ENCODE measurements at regions not wholly inside any gene's neighbourhood (a gene's known extent, or its start where the extent isn't known, plus 50 kb on each side); places are given as distances from the start of the nearest gene placed in this dataset.

GRCh38 chr12:89166121-89166520 lies 186.2 kb downstream of the DUSP6 start:
- no peaks in the 10 kb centered on the region for H3K36me3 ChIP-seq (ENCODE audit: low read depth)
- H3K4me2 ChIP-seq, result no peak overlapping the region
- no peak overlapping the region for H2AFZ ChIP-seq
- H3K9me2 ChIP-seq (ENCODE audit: insufficient read depth), result no peaks in the 10 kb centered on the region; the same call in 1 of the 2 replicates
- H4K20me1 ChIP-seq (ENCODE audit: insufficient read depth), result no peaks in the 10 kb centered on the region
- H3K27me3 ChIP-seq (ENCODE audit: insufficient read depth, low read depth), result no peaks in the 10 kb centered on the region
- H3K4me3 ChIP-seq, result no peak overlapping the region
- no TSS peak for BruUV-seq (replicated peaks)
- peaks cover 35% of the 10 kb centered on the region for H3F3A ChIP-seq (ENCODE audit: insufficient read depth, low read depth)
- intact Hi-C loops (cut with micrococcal nuclease; ENCODE audit: unreplicated experiment), result loop anchor here (10.0 kb wide), 1 partner anchor 111 kb away; no protein-coding TSS in a partner anchor
- TF ChIP-seq CTCF (conservative IDR thresholded peaks at IDR 0.05) (no peak), EZH2 (IDR thresholded peaks at IDR 0.05; ENCODE audit: low read depth) (no peak)
- no peaks in the 10 kb centered on the region for H3K79me2 ChIP-seq (ENCODE audit: low read depth)
- ChIA-PET POLR2A (ENCODE audit: unreplicated experiment) (no interaction called here), CTCF (no interaction called here)
- H3K4me1 ChIP-seq (replicated peaks; ENCODE audit: insufficient read depth), result peaks cover 53% of the 10 kb centered on the region
- no peak for DNase-seq
- no peak overlapping the region for H3K27ac ChIP-seq
- peaks cover 9% of the 10 kb centered on the region for H3K9me3 ChIP-seq (ENCODE audit: insufficient read depth, low read depth)

GRCh38 chr12:89165703-89166102 lies 186.6 kb downstream of the DUSP6 start:
- no peak overlapping the region for H3K4me3 ChIP-seq
- no peaks in the 10 kb centered on the region for H3K27me3 ChIP-seq (ENCODE audit: insufficient read depth, low read depth)
- H3F3A ChIP-seq (ENCODE audit: insufficient read depth, low read depth), result peaks cover 39% of the 10 kb centered on the region
- no peak for DNase-seq
- TF ChIP-seq EZH2 (IDR thresholded peaks at IDR 0.05; ENCODE audit: low read depth) (no peak), CTCF (conservative IDR thresholded peaks at IDR 0.05) (no peak)
- H3K4me1 ChIP-seq (replicated peaks; ENCODE audit: insufficient read depth), result peaks cover 57% of the 10 kb centered on the region
- no TSS peak for BruUV-seq (replicated peaks)
- ChIA-PET POLR2A (ENCODE audit: unreplicated experiment) (no interaction called here), CTCF (no interaction called here)
- H4K20me1 ChIP-seq (ENCODE audit: insufficient read depth), result no peaks in the 10 kb centered on the region
- H3K9me2 ChIP-seq (ENCODE audit: insufficient read depth), result no peaks in the 10 kb centered on the region; the same call in 1 of the 2 replicates
- peaks cover 9% of the 10 kb centered on the region for H3K9me3 ChIP-seq (ENCODE audit: insufficient read depth, low read depth)
- H3K79me2 ChIP-seq (ENCODE audit: low read depth), result no peaks in the 10 kb centered on the region
- H3K36me3 ChIP-seq (ENCODE audit: low read depth), result no peaks in the 10 kb centered on the region
- no peak overlapping the region for H3K4me2 ChIP-seq
- no peak overlapping the region for H2AFZ ChIP-seq
- H3K27ac ChIP-seq, result no peak overlapping the region
- intact Hi-C loops (cut with micrococcal nuclease; ENCODE audit: unreplicated experiment), result loop anchor here (10.0 kb wide), 1 partner anchor 111 kb away; no protein-coding TSS in a partner anchor

GRCh38 chr12:89163918-89164317 lies 188.4 kb downstream of the DUSP6 start:
- H3K27me3 ChIP-seq (ENCODE audit: insufficient read depth, low read depth), result no peaks in the 10 kb centered on the region
- POLR2A ChIA-PET (ENCODE audit: unreplicated experiment), result no interaction called here
- H3K4me2 ChIP-seq, result peak overlapping the region; percentile 47
- BruUV-seq (replicated peaks), result no TSS peak
- TF ChIP-seq CTCF (conservative IDR thresholded peaks at IDR 0.05) (no peak), EZH2 (IDR thresholded peaks at IDR 0.05; ENCODE audit: low read depth) (no peak)
- H4K20me1 ChIP-seq (ENCODE audit: insufficient read depth), result no peaks in the 10 kb centered on the region
- no peaks in the 10 kb centered on the region for H3K79me2 ChIP-seq (ENCODE audit: low read depth)
- H2AFZ ChIP-seq, result no peak overlapping the region
- H3K4me3 ChIP-seq, result no peak overlapping the region
- H3K9me3 ChIP-seq (ENCODE audit: insufficient read depth, low read depth), result peaks cover 9% of the 10 kb centered on the region
- CTCF ChIA-PET, result interaction anchor here (0.7 kb wide), 1 partner anchor 299 kb away, joined by 14 read pairs; no protein-coding TSS in a partner anchor
- no peaks in the 10 kb centered on the region for H3K36me3 ChIP-seq (ENCODE audit: low read depth)
- H3K9me2 ChIP-seq (ENCODE audit: insufficient read depth), result no peaks in the 10 kb centered on the region; the same call in 1 of the 2 replicates
- intact Hi-C loops (cut with micrococcal nuclease; ENCODE audit: unreplicated experiment), result loop anchor here (5.0 to 10.0 kb wide), 2 partner anchors 47 to 109 kb away; no protein-coding TSS in a partner anchor
- H3F3A ChIP-seq (ENCODE audit: insufficient read depth, low read depth), result peaks cover 46% of the 10 kb centered on the region
- H3K27ac ChIP-seq, result peak overlapping the region; percentile 92
- peaks cover 71% of the 10 kb centered on the region for H3K4me1 ChIP-seq (replicated peaks; ENCODE audit: insufficient read depth)
- peak in 1 of 2 experiments; percentile 69 for DNase-seq
